SKM-1 treated with dmso at 0.1 percent for 144 hours (cell line): ENCODE measurements at regions not wholly inside any gene's neighbourhood (a gene's known extent, or its start where the extent isn't known, plus 50 kb on each side); places are given as distances from the start of the nearest gene placed in this dataset.
"Not testable (repeated sequence)": the region's sequence is repeated elsewhere in the genome, so short reads cannot be mapped to it uniquely, and the experiment has no call there.

Source experiments
- DNase-seq: peaks from one replicate; lab custom pipeline; 2025; ENCODE audit not compliant: unreplicated experiment; lab: John Stamatoyannopoulos, UW

GRCh38 chr3:31095255-31095654 is 200.8 kb upstream of the GADL1 start:
- DNase-seq: no peak

DNA sequence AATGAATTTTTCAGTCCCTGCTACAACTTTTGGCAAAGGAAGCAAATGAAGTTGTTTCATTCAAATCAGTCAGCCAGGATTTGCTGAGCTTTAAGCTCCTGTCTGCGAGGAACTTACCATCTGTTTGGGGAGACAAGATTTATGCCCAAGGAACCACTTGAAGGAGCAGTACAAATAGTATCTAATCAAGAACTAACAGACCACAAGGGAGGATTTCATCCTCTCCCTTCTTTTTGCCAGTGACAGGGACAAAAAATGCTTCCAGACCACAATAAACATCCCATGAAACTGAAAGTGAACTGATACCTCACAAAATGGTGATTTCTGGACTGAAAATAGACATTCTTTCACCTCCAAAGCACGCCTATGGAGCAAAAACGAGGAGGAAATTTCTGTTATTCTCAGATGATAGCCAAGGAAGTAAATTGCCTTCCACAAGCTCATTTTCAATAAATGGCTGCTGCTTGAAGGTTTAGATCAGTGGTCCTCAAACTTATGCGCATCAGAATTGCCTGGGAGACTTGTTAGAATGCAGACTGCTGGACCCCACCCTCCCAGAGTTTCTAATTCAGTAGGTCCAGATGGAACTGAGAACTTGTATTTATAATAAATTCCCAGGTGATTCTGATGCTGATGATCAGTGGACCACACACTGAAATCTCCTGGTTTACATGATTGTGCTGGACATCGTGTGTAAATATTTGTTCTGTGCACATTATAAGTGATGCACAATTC is 202.4 kb upstream of the GADL1 start:
- no peak for DNase-seq

- DNase-seq: no peak
Measured at GRCh38 chr3:31100519-31100918, 206.1 kb upstream of the GADL1 start.

GRCh38 chr3:31101285-31101684 is 206.8 kb upstream of the GADL1 start:
- DNase-seq: not testable (repeated sequence)

GRCh38 chr3:31102196-31102879 is 207.9 kb upstream of the GADL1 start:
- DNase-seq: no peak

GRCh38 chr3:31103181-31103580 is 208.7 kb upstream of the GADL1 start:
- DNase-seq: no peak

DNA sequence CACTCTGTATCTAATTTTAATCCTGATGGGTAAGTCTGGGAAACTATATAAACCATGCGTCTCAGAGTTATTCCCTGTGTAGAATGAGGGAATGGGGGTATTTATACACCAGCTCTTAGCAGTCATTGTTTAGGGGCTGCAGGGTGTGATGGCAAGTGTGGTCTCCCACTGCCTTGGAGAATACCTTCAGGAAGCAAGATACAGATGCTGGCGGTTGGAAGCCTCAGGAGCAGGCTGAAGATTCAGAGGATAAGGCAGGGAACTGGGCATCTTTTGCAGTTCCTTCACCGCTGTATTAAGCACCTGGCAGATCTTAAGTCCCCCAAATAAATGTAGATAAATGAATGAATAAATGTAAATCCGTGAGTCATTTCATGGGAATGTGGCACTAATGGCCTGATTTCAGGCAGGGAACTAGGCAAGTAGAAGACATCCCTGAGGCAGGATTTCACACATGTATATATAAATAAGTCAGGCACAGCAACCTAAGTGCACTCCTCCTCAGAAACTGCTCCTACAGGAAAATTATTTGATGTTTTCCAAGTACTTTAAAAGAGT is 209.2 kb upstream of the GADL1 start:
- no peak for DNase-seq

DNA sequence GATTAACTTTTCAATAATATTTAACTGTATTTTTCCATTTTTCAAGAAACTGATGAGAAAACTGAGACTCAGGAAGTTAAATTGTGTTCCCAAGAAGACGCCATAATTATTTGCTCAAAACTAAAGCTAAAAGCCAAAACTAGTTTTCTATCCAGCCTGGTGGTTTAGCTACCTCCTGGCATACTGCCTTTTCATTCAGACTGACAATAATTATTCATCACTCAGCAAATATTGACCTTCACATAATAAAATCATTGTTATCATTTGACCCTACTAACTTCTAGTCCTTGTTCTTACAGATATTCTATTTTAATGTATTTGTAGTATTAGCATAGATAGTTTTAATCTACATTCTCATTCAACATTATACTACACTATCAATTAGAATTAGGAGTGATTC is 210.6 kb upstream of the GADL1 start:
- no peak for DNase-seq

GRCh38 chr3:31105438-31106077 is 211.1 kb upstream of the GADL1 start:
- DNase-seq: no peak

DNA sequence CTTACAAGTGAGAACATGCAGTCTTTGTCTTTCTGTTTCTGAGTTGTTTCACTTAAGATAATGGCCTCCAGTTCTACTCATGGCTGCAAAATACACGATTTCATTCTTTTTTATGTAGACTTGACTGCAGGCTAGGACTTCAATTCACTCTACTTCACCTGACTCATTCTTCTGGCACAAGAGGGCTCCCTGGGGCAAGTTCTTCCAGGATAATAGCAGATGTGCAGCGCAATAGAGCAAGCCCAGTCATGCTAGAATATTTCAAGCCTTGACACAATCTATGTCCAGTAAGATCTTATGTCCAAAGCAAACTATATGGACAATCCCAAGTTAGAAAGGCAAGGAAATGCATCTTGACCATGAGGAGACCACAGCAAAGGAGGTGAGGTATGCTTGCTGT is 211.7 kb upstream of the GADL1 start:
- DNase-seq: no peak

GRCh38 chr3:31106912-31107311 is 212.5 kb upstream of the GADL1 start:
- DNase-seq: no peak

DNA sequence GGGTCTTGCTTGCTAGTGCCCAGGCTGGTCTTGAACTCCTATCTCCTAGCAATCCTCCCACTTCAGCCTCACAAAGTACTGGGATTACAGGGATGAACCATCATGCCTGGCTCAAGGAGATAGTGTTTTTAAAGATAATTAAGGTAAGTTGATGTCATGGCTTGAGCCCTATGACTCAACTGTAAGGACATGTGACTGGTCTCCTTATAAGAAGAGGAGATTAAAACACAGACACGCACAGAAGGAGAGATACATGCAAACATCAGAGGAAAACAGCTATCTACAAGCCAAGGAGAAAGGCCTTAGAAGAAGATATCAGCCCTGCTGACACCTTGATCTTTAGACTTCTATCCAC is 220.4 kb upstream of the GADL1 start:
- no peak for DNase-seq

DNA sequence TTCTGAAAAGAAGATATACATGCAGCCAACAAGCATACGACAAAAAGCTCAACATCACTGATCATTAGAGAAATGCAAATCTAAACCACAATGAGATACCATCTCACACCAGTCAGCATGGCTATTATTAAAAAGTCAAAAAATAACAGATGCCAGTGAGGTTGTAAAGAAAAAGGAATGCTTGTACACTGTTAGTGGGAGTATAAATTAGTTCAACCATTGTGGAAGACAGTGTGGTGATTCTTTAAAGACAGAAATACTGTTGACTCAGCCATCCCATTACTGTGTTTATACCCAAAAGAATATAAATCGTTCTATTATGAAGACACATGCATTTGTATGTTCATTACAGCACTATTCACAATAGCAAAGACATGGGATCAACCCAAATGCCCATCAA is 221.1 kb upstream of the GADL1 start:
- DNase-seq: not testable (repeated sequence)

DNA sequence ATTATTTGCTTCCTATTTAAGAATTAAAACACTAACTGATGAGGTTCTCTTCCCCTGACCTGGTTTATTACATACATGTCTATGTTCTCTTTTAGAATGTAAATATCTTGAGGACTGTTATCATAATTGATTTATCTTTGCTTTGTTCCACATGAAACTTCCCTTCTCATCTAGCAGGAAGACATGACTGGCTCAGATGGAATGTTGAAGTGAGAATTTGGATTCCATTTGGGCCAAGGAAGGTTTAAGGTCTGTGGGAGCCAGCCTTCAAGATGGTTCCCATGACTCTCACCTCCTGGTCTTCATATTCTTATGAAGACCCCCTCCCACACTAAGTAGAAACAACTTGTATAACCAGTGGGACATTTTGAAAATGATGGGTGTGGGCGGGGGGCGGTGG is 222.2 kb upstream of the GADL1 start:
- no peak for DNase-seq

- no peak for DNase-seq
Measured at GRCh38 chr3:31117854-31118253, 223.4 kb upstream of the GADL1 start.

GRCh38 chr3:31124373-31124772 is 229.9 kb upstream of the GADL1 start:
- no peak for DNase-seq

GRCh38 chr3:31125413-31126020 is 231.1 kb upstream of the GADL1 start:
- no peak for DNase-seq

DNA sequence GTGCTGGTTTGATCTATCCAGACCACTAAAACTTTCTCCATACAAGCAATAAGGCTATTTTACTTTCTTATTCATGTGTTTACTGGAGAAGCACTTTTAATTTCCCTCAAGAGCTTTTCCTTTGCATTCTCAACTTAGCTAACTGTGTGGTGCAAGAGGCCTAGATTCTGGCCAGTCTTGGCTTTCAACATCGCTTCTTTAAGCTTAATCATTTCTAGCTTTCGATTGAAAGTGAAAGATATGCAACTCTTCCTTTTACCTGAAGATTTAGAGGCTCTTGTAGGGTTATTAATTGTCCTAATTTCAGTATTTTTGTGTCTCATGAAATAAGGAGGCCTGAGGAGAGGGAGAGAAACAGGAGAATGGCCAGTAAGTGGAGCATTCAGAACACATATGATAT is 234.8 kb upstream of the GADL1 start:
- DNase-seq: no peak

DNA sequence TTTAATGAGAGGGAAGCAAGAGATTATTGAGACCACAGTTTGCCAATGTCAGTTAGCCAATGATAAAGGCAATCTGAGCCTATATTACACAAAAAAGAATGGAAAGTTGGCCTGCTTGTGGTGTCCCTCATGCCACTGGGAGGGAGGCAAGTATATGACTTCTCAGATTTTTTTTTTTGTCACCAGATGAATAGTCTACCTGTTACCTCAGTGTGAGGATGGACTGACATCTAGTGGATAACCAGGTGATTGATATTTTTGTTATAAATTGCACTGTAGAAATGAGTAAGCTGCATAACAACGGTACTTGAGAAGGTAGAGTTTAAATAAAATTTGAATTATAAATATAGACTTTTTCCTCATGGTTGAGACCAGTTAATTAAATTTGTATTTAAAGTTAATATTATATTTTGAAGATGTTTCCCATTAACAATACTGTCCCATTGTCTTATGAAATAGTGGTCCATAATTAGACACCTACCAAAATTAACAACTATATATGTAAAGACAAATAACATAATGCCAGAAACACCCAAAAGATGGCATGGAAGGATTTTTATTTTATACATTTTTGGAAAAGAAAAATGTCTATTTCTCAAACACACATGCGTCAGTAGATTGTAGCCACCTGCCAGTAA is 237.8 kb upstream of the GADL1 start:
- DNase-seq: peak; percentile 17

- DNase-seq: no peak
Measured at GRCh38 chr3:31133541-31133940, 239.1 kb upstream of the GADL1 start.

GRCh38 chr3:31135546-31135945 is 241.1 kb upstream of the GADL1 start:
- no peak for DNase-seq
